DND-41 (cell line): ENCODE measurements at regions not wholly inside any gene's neighbourhood (a gene's known extent, or its start where the extent isn't known, plus 50 kb on each side); places are given as distances from the start of the nearest gene placed in this dataset.

Experiments used
- ATAC-seq: fragments of 200-7000 bp; cut with Tn5 transposase; 3 replicates; pipeline ENCODE4 v1.9.1; 2021; ENCODE audit warnings: low read depth; ENCODE audit not compliant: insufficient read depth
- DNase-seq: peaks from one replicate; pipeline ENCODE4 v3.0.0-alpha.2; 2020
- H2AFZ ChIP-seq: 2 replicates; pipeline ENCODE4 v1.6.0; 2012; ENCODE audit warnings: low read depth, low read length
- H3K27ac ChIP-seq: 2 replicates; pipeline ENCODE4 v1.5.1; 2012; ENCODE audit warnings: low read length, inconsistent platforms
- H3K27me3 ChIP-seq: fragments of 200-600 bp; sonication (generic); 2 replicates; pipeline ENCODE4 v1.6.0; 2012; ENCODE audit warnings: low read length, mild to moderate bottlenecking, inconsistent platforms; ENCODE audit not compliant: insufficient read depth, poor library complexity
- H3K36me3 ChIP-seq: 2 replicates; pipeline ENCODE4 v1.5.1; 2012; ENCODE audit warnings: low read length, inconsistent platforms; ENCODE audit not compliant: insufficient read depth
- H3K4me1 ChIP-seq: 2 replicates; pipeline ENCODE4 v1.5.1; 2012; ENCODE audit warnings: mild to moderate bottlenecking, low read length; ENCODE audit not compliant: insufficient read depth
- H3K4me2 ChIP-seq: 2 replicates; pipeline ENCODE4 v1.6.0; 2012; ENCODE audit warnings: mild to moderate bottlenecking, moderate library complexity, low read length, inconsistent platforms; ENCODE audit not compliant: insufficient read depth
- H3K4me3 ChIP-seq, 2 experiments: fragments of 200-600 bp in 1 of 2; shearing (Covaris generic) in 1 of 2; 2 replicates each; pipeline ENCODE4 v1.5.1; 2012 to 2016; ENCODE audit warnings: inconsistent platforms in 2 of 2, low read length in 2 of 2, mild to moderate bottlenecking in 2 of 2, low read depth in 1 of 2, moderate library complexity in 1 of 2
- H3K79me2 ChIP-seq: 2 replicates; pipeline ENCODE4 v1.6.0; 2012; ENCODE audit warnings: low read length, inconsistent platforms; ENCODE audit not compliant: insufficient read depth
- H3K9ac ChIP-seq: 2 replicates; pipeline ENCODE4 v1.6.0; 2012; ENCODE audit warnings: low read depth, mild to moderate bottlenecking, inconsistent platforms, low read length, moderate library complexity
- H3K9me3 ChIP-seq: 2 replicates; pipeline ENCODE4 v1.5.1; 2012; ENCODE audit warnings: low read length, moderate library complexity, mild to moderate bottlenecking, inconsistent platforms; ENCODE audit not compliant: insufficient read depth, severe bottlenecking
- H4K20me1 ChIP-seq: 2 replicates; pipeline ENCODE4 v1.6.0; 2012; ENCODE audit warnings: low read length; ENCODE audit not compliant: insufficient read depth
- EZH2 ChIP-seq: IDR thresholded peaks from 3 replicates; pipeline ENCODE4 v1.6.1; 2012; ENCODE audit warnings: borderline replicate concordance, low read depth, mild to moderate bottlenecking, moderate library complexity, low read length, inconsistent platforms; ENCODE audit not compliant: severe bottlenecking
- TF ChIP-seq, protein P1 (sequence below): IDR thresholded peaks from 2 replicates; pipeline ENCODE4 v1.5.1; 2012; ENCODE audit warnings: borderline replicate concordance, low read length, moderate library complexity, mild to moderate bottlenecking; ENCODE audit not compliant: poor library complexity, severe bottlenecking; ENCODE audit errors: extremely low read depth

DNA sequence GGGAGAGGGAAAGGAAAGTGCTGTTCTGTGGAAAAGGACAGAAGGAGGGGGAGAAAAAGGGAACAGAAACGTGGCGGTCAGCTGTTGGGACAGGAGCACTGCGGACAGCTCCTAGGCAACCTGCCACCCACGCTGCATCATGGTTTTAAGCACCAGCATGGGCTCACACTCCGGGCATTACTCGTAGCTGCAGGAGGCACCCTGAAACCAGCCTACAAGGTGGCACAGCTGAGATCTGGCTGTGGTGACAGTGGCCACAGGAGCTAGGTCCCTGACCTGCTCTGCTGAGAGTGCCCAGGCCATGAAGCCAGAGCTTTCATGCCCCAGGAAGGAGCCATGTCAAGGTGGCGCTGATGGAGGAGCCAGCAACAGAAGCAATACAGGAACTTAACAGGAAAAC is 161.4 kb upstream of the ST8SIA2 start:
- H3K4me2 ChIP-seq = no peak overlapping the region
- H3K36me3 ChIP-seq = no peaks in the 10 kb centered on the region
- H2AFZ ChIP-seq = no peak overlapping the region
- H3K79me2 ChIP-seq = no peaks in the 10 kb centered on the region
- no peak overlapping the region for H3K4me3 ChIP-seq
- H3K27ac ChIP-seq = no peak overlapping the region
- no peaks in the 10 kb centered on the region for H3K9me3 ChIP-seq
- H3K9ac ChIP-seq = no peak overlapping the region
- no peak for DNase-seq
- no peaks in the 10 kb centered on the region for H3K4me1 ChIP-seq
- no peaks in the 10 kb centered on the region for H4K20me1 ChIP-seq
- H3K27me3 ChIP-seq = no peaks in the 10 kb centered on the region
- no peak for ATAC-seq
- TF ChIP-seq EZH2 = no peak
- TF ChIP-seq, protein P1, sequence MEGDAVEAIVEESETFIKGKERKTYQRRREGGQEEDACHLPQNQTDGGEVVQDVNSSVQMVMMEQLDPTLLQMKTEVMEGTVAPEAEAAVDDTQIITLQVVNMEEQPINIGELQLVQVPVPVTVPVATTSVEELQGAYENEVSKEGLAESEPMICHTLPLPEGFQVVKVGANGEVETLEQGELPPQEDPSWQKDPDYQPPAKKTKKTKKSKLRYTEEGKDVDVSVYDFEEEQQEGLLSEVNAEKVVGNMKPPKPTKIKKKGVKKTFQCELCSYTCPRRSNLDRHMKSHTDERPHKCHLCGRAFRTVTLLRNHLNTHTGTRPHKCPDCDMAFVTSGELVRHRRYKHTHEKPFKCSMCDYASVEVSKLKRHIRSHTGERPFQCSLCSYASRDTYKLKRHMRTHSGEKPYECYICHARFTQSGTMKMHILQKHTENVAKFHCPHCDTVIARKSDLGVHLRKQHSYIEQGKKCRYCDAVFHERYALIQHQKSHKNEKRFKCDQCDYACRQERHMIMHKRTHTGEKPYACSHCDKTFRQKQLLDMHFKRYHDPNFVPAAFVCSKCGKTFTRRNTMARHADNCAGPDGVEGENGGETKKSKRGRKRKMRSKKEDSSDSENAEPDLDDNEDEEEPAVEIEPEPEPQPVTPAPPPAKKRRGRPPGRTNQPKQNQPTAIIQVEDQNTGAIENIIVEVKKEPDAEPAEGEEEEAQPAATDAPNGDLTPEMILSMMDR = no peak

DNA sequence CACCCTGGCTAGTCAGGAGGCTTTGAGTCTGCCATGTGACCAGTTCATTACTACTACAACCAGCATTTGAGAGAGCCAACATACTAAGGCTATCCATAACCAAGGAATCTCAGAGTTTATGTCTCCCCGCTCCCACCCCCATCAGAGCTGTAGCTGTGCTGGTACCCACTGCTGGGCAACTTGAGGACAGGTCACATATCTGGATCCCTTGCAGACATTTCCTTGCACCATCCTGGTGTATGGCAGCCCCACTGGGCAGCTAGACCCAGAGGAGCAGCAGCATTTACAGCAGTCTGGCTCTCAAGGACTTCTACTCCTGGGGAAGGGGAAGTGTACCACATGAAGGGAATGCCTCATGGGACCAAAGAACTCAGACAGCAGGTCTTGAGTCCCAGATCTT is 160.8 kb upstream of the ST8SIA2 start:
- H3K9ac ChIP-seq = no peak overlapping the region
- no peak for DNase-seq
- no peak overlapping the region for H3K27ac ChIP-seq
- ATAC-seq = no peak
- no peak overlapping the region for H3K4me2 ChIP-seq
- H4K20me1 ChIP-seq = no peaks in the 10 kb centered on the region
- no peaks in the 10 kb centered on the region for H3K79me2 ChIP-seq
- no peak for TF ChIP-seq EZH2
- TF ChIP-seq, protein P1 = no peak
- no peak overlapping the region for H2AFZ ChIP-seq
- H3K4me3 ChIP-seq = no peak overlapping the region
- H3K9me3 ChIP-seq = no peaks in the 10 kb centered on the region
- no peaks in the 10 kb centered on the region for H3K4me1 ChIP-seq
- no peaks in the 10 kb centered on the region for H3K27me3 ChIP-seq
- no peaks in the 10 kb centered on the region for H3K36me3 ChIP-seq

DNA sequence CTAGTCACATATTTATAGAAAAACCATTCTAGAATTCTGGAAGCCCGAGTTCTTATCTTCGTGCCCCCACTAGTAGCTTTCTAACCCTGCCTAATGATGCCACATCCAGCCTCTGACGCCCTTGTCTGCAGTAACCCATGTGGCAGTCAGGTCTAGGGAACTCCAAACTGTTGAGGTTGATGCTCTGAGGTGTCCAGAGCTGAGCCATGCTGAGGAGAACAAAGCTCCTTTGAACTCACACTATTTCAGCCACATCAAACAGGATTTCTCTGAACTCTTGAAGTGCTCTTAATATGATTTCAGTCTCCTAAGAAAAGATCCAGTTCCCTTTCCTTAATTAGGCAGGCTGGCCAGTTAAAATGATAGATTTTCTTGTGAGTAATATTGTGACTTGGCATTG is 150.5 kb upstream of the ST8SIA2 start:
- Histone ChIP-seq H3K27ac (no peak overlapping the region), H3K9me3 (no peaks in the 10 kb centered on the region), H3K4me3 (no peak overlapping the region)

More for the DNA sequence above, 150.5 kb upstream of the ST8SIA2 start:
- no peak for TF ChIP-seq EZH2
- TF ChIP-seq, protein P1 = no peak
- no peak overlapping the region for H3K4me2 ChIP-seq
- ATAC-seq = peak; percentile 72
- DNase-seq = peak; percentile 17
- no peaks in the 10 kb centered on the region for H4K20me1 ChIP-seq
- H3K36me3 ChIP-seq = no peaks in the 10 kb centered on the region
- H3K27me3 ChIP-seq = peaks cover 6% of the 10 kb centered on the region
- H3K79me2 ChIP-seq = no peaks in the 10 kb centered on the region
- no peaks in the 10 kb centered on the region for H3K4me1 ChIP-seq
- no peak overlapping the region for H3K9ac ChIP-seq
- H2AFZ ChIP-seq = no peak overlapping the region
